IMR-90 (cell line): ENCODE measurements at regions not wholly inside any gene's neighbourhood (a gene's known extent, or its start where the extent isn't known, plus 50 kb on each side); places are given as distances from the start of the nearest gene placed in this dataset.

Experiments used
- ATAC-seq: fragments of 200-7000 bp; cut with Tn5 transposase; 2 replicates; pipeline ENCODE4 v1.9.1; 2020; ENCODE audit warnings: low read depth, mild to moderate bottlenecking, moderate library complexity
- BruUV-seq: library from RNA; stranded (reverse); fragments of 400-500 nt; replicated peaks from 2 replicates; lab custom pipeline; 2021; lab: Mats Ljungman, UMichigan
- CTCF ChIA-PET: fragments of 300-600 bp; formaldehyde crosslinking; extraction: SDS; loops from one replicate; lab custom pipeline; 2021; ENCODE audit warnings: antibody characterized with exemption; lab: Yijun Ruan, JAX
- POLR2A ChIA-PET: fragments of 300-600 bp; sonication (Branson Sonifier 250); formaldehyde crosslinking; loops from one replicate; lab custom pipeline; 2022; ENCODE audit warnings: antibody characterized with exemption; ENCODE audit not compliant: unreplicated experiment; lab: Charles Lee
- DNase-seq: peaks from one replicate; pipeline ENCODE4 v3.0.0; 2013
- H2AFZ ChIP-seq: replicated peaks from 2 replicates; pipeline ENCODE3; 2013; ENCODE audit warnings: low read length, mild to moderate bottlenecking; ENCODE audit not compliant: poor library complexity
- H2AK5ac ChIP-seq: 2 replicates; pipeline ENCODE4 v1.6.1; 2013; ENCODE audit warnings: low read depth, low read length, inconsistent platforms
- H2AK9ac ChIP-seq: replicated peaks from 2 replicates; pipeline ENCODE3; 2013; ENCODE audit warnings: mild to moderate bottlenecking, low read depth, low read length, moderate library complexity; ENCODE audit not compliant: poor library complexity
- H2BK120ac ChIP-seq: 2 replicates; pipeline ENCODE4 v1.6.1; 2013; ENCODE audit warnings: low read depth, low read length, inconsistent platforms
- H2BK15ac ChIP-seq: 3 replicates; pipeline ENCODE4 v1.6.1; 2013; ENCODE audit warnings: low read depth, low read length, inconsistent platforms
- H2BK20ac ChIP-seq: 2 replicates; pipeline ENCODE4 v1.6.1; 2013; ENCODE audit warnings: low read depth, mild to moderate bottlenecking, inconsistent platforms, low read length, moderate library complexity
- H2BK5ac ChIP-seq: 2 replicates; pipeline ENCODE4 v1.6.1; 2013; ENCODE audit warnings: mild to moderate bottlenecking, low read depth, low read length, inconsistent platforms; ENCODE audit not compliant: poor library complexity, severe bottlenecking
- H3K14ac ChIP-seq: replicated peaks from 2 replicates; pipeline ENCODE4 v1.6.1; 2013; ENCODE audit warnings: low read depth, low read length, inconsistent platforms
- H3K18ac ChIP-seq: 2 replicates; pipeline ENCODE4 v1.6.1; 2013; ENCODE audit warnings: low read depth, low read length, control low read depth
- H3K23ac ChIP-seq: 2 replicates; pipeline ENCODE4 v1.6.1; 2013; ENCODE audit warnings: low read depth, low read length, inconsistent platforms
- H3K27ac ChIP-seq: 2 replicates; pipeline ENCODE4 v1.5.1; 2013; ENCODE audit warnings: mild to moderate bottlenecking, control low read depth, low read length; ENCODE audit not compliant: insufficient read depth
- H3K27me3 ChIP-seq: 2 replicates; pipeline ENCODE4 v1.6.1; 2013; ENCODE audit warnings: low read length; ENCODE audit not compliant: control insufficient read depth, insufficient read depth
- H3K36me3 ChIP-seq: 2 replicates; pipeline ENCODE4 v1.6.1; 2013; ENCODE audit warnings: low read length, mixed read lengths; ENCODE audit not compliant: control insufficient read depth, insufficient read depth
- H3K4ac ChIP-seq: 2 replicates; pipeline ENCODE4 v1.6.1; 2013; ENCODE audit warnings: low read depth, low read length, inconsistent platforms
- H3K4me1 ChIP-seq: 2 replicates; pipeline ENCODE4 v1.6.1; 2013; ENCODE audit warnings: low read length, mixed read lengths; ENCODE audit not compliant: control insufficient read depth, insufficient read depth
- H3K4me2 ChIP-seq: 2 replicates; pipeline ENCODE4 v1.6.1; 2013; ENCODE audit warnings: low read depth, mild to moderate bottlenecking, control low read depth, low read length, moderate library complexity
- H3K4me3 ChIP-seq: 2 replicates; pipeline ENCODE4 v1.5.1; 2013; ENCODE audit warnings: low read depth, mild to moderate bottlenecking, control low read depth, low read length, moderate library complexity; ENCODE audit not compliant: insufficient read depth
- H3K56ac ChIP-seq: 2 replicates; pipeline ENCODE4 v1.6.1; 2013; ENCODE audit warnings: low read length, inconsistent platforms; ENCODE audit not compliant: insufficient read depth; ENCODE audit errors: extremely low read depth
- H3K79me1 ChIP-seq, 2 experiments: 2 replicates each; pipeline ENCODE4 v1.6.1; 2013; ENCODE audit warnings: low read length in 2 of 2, inconsistent platforms in 1 of 2, low read depth in 1 of 2
- H3K9ac ChIP-seq: 2 replicates; pipeline ENCODE4 v1.6.1; 2013; ENCODE audit warnings: low read depth, low read length, control low read depth
- H3K9me1 ChIP-seq: 2 replicates; pipeline ENCODE4 v1.6.1; 2013; ENCODE audit warnings: low read length, inconsistent platforms; ENCODE audit not compliant: insufficient read depth
- H3K9me3 ChIP-seq: 2 replicates; pipeline ENCODE4 v1.6.1; 2013; ENCODE audit warnings: low read length; ENCODE audit not compliant: control insufficient read depth, insufficient read depth
- H4K20me1 ChIP-seq: 2 replicates; pipeline ENCODE4 v1.6.1; 2013; ENCODE audit warnings: low read length, inconsistent platforms; ENCODE audit not compliant: insufficient read depth
- H4K5ac ChIP-seq: 2 replicates; pipeline ENCODE4 v1.6.1; 2013; ENCODE audit warnings: mild to moderate bottlenecking, low read depth, low read length, control low read depth
- H4K8ac ChIP-seq, 2 experiments: 2 replicates each; pipeline ENCODE4 v1.6.1; 2013; ENCODE audit warnings: low read depth in 2 of 2, low read length in 2 of 2, control low read depth in 1 of 2, inconsistent platforms in 1 of 2
- H4K91ac ChIP-seq: 2 replicates; pipeline ENCODE4 v1.6.1; 2013; ENCODE audit warnings: low read depth, low read length, inconsistent platforms; ENCODE audit not compliant: insufficient read depth
- BHLHE40 ChIP-seq: fragments of 150-350 bp; IDR thresholded peaks from 2 replicates; pipeline ENCODE4 v1.6.1; 2016; ENCODE audit warnings: mild to moderate bottlenecking, low read depth, low read length
- CEBPB ChIP-seq: IDR thresholded peaks from 2 replicates; pipeline ENCODE4 v1.6.1; 2012; ENCODE audit warnings: low read depth, low read length, improper control_type of control experiment
- CHD1 ChIP-seq: IDR thresholded peaks from 2 replicates; pipeline ENCODE4 v1.6.1; 2012; ENCODE audit warnings: low read depth, low read length, improper control_type of control experiment
- ELK1 ChIP-seq: fragments of 150-350 bp; IDR thresholded peaks from 2 replicates; pipeline ENCODE4 v1.6.1; 2016; ENCODE audit warnings: low read depth, mild to moderate bottlenecking, low read length, moderate library complexity, borderline replicate concordance
- FOS ChIP-seq: fragments of 150-350 bp; IDR thresholded peaks from 2 replicates; pipeline ENCODE4 v1.6.1; 2016; ENCODE audit warnings: low read depth, low read length
- MAFK ChIP-seq: IDR thresholded peaks from 2 replicates; pipeline ENCODE4 v1.6.1; 2012; ENCODE audit warnings: low read depth, low read length, improper control_type of control experiment
- MAZ ChIP-seq: IDR thresholded peaks from 2 replicates; pipeline ENCODE4 v1.6.1; 2012; ENCODE audit warnings: low read depth, mild to moderate bottlenecking, low read length, improper control_type of control experiment, moderate library complexity, borderline replicate concordance
- MXI1 ChIP-seq: IDR thresholded peaks from 2 replicates; pipeline ENCODE4 v1.6.1; 2012; ENCODE audit warnings: low read depth, mild to moderate bottlenecking, low read length, moderate library complexity, borderline replicate concordance
- NFE2L2 ChIP-seq: fragments of 150-350 bp; IDR thresholded peaks from 2 replicates; pipeline ENCODE4 v1.6.1; 2016; ENCODE audit warnings: low read depth, mild to moderate bottlenecking, low read length
- POLR2A ChIP-seq: IDR thresholded peaks from 2 replicates; pipeline ENCODE4 v1.6.1; 2012; ENCODE audit warnings: mild to moderate bottlenecking, low read depth, low read length
- RAD21 ChIP-seq: IDR thresholded peaks from 2 replicates; pipeline ENCODE4 v1.6.1; 2012; ENCODE audit warnings: low read length, improper control_type of control experiment
- RCOR1 ChIP-seq: IDR thresholded peaks from 2 replicates; pipeline ENCODE4 v1.6.1; 2012; ENCODE audit warnings: mild to moderate bottlenecking, low read length, improper control_type of control experiment; ENCODE audit not compliant: insufficient replicate concordance
- RFX5 ChIP-seq: IDR thresholded peaks from 2 replicates; pipeline ENCODE4 v1.8.0; 2012; ENCODE audit warnings: low read depth, mild to moderate bottlenecking, low read length, moderate library complexity
- SMC3 ChIP-seq: fragments of 150-350 bp; IDR thresholded peaks from 2 replicates; pipeline ENCODE4 v1.6.1; 2016; ENCODE audit warnings: low read depth, mild to moderate bottlenecking, antibody characterized with exemption, low read length, moderate library complexity
- USF2 ChIP-seq: fragments of 150-350 bp; IDR thresholded peaks from 2 replicates; pipeline ENCODE4 v1.6.1; 2017; ENCODE audit warnings: mild to moderate bottlenecking, antibody characterized with exemption, low read length, low read depth
- WGBS, 2 experiments: methylation state at CpG; one replicate each; pipeline versions ENCODE4 v1.1.5 to v1.1.7; 2013; ENCODE audit warnings: missing lambda C conversion rate in 2 of 2; ENCODE audit not compliant: insufficient read length in 1 of 2; ENCODE audit errors: extremely low coverage in 2 of 2; 5-methylcytosine and 5-hydroxymethylcytosine counted together
- dilution Hi-C: fragments of 300-500 bp; cut with HindIII; formaldehyde crosslinking; loops from one replicate; pipeline ENCODE4 v1.14.3; 2018; ENCODE audit warnings: low sequenced_read_pairs; ENCODE audit not compliant: unreplicated experiment
- in situ Hi-C: fragments of 300-500 bp; cut with MboI; formaldehyde crosslinking; loops from 3 replicates; pipeline ENCODE4 v1.14.3; 2019; ENCODE audit warnings: low sequenced_read_pairs, inconsistent platforms, mixed read lengths
- intact Hi-C: fragments of 100-400 bp; cut with micrococcal nuclease; formaldehyde crosslinking; loops from 2 replicates; pipeline ENCODE4 v1.10.0; 2022
- TF ChIP-seq, protein P1 (sequence below): conservative IDR thresholded peaks from 2 replicates; pipeline ENCODE4 v1.5.1; 2012; ENCODE audit warnings: mild to moderate bottlenecking, low read depth, low read length, improper control_type of control experiment

DNA sequence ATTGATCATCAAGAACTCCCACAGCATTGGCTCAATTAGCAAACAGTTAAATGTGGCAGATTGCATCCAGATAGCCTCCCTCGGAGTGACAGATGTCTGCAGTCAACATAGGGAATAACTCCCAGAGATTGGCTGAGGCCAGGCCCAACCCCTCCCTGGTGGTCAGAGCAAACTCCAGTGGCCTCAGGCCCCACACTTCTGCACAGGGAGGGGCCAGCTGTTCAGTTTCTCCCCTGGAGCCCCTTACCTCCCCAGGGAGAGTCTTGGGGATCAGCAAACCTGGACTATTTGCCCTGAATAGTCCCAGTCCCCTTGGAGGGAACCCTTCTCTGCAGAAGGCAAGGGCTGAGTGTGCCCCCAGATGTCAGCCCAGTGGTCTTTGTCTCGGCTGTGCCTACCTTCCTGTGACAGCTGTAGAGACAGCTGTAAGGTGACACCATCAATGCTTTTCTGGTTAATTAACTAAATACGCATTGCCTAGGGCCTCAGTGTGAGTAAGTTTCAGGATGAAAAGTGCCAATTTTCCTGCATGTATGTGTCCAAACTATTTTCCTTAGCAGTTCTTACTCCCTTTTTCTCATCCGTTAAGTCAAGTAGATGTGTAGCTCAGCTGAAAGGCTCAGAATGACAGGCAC lies 102.7 kb upstream of the UQCRFS1 start:
- no peak overlapping the region for H3K27ac ChIP-seq
- no peaks in the 10 kb centered on the region for H3K4me1 ChIP-seq

More for the DNA sequence above, 102.7 kb upstream of the UQCRFS1 start:
- Histone ChIP-seq H4K20me1 (no peaks in the 10 kb centered on the region), H4K5ac (no peak overlapping the region), H2BK20ac (no peak overlapping the region), H2AFZ (no peak overlapping the region), H3K9ac (no peak overlapping the region), H3K4ac (no peak overlapping the region), H3K9me1 (no peaks in the 10 kb centered on the region), H3K18ac (no peak overlapping the region), H3K4me2 (no peak overlapping the region), H3K4me3 (no peak overlapping the region), H3K36me3 (no peaks in the 10 kb centered on the region), H4K8ac (no peak overlapping the region), H3K79me1 (no peaks in the 10 kb centered on the region), H3K56ac (no peak overlapping the region), H2AK9ac (no peak overlapping the region), H3K9me3 (peaks cover 7% of the 10 kb centered on the region; the same call in 1 of the 2 replicates), H2BK120ac (no peak overlapping the region), H2BK5ac (no peak overlapping the region), H3K14ac (no peak overlapping the region), H4K91ac (no peak overlapping the region), H2BK15ac (no peak overlapping the region), H3K23ac (no peak overlapping the region), H2AK5ac (no peak overlapping the region), H3K27me3 (no peaks in the 10 kb centered on the region)
- CTCF ChIA-PET: no interaction called here
- BruUV-seq: no TSS peak
- no peak for DNase-seq
- dilution Hi-C loops: no loop called here
- intact Hi-C loops: no loop called here
- in situ Hi-C loops: no loop called here
- POLR2A ChIA-PET: no interaction called here
- ATAC-seq: no peak
- TF ChIP-seq CHD1 (no peak), CEBPB (no peak), BHLHE40 (no peak), NFE2L2 (no peak), FOS (no peak), SMC3 (no peak), USF2 (no peak), MAZ (no peak), RFX5 (no peak), RCOR1 (no peak), MAFK (no peak), ELK1 (no peak), RAD21 (no peak), POLR2A (no peak), MXI1 (no peak)
- TF ChIP-seq, protein P1, sequence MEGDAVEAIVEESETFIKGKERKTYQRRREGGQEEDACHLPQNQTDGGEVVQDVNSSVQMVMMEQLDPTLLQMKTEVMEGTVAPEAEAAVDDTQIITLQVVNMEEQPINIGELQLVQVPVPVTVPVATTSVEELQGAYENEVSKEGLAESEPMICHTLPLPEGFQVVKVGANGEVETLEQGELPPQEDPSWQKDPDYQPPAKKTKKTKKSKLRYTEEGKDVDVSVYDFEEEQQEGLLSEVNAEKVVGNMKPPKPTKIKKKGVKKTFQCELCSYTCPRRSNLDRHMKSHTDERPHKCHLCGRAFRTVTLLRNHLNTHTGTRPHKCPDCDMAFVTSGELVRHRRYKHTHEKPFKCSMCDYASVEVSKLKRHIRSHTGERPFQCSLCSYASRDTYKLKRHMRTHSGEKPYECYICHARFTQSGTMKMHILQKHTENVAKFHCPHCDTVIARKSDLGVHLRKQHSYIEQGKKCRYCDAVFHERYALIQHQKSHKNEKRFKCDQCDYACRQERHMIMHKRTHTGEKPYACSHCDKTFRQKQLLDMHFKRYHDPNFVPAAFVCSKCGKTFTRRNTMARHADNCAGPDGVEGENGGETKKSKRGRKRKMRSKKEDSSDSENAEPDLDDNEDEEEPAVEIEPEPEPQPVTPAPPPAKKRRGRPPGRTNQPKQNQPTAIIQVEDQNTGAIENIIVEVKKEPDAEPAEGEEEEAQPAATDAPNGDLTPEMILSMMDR: no peak
- WGBS, 2 experiments: no CpG with 5 or more reads among the region's 4 CpGs
